Hepatocyte (in vitro differentiated cells): ENCODE measurements at regions not wholly inside any gene's neighbourhood (a gene's known extent, or its start where the extent isn't known, plus 50 kb on each side); places are given as distances from the start of the nearest gene placed in this dataset.

Experiments
- EZH2 ChIP-seq: fragments of 200-600 bp; sonication (generic); IDR thresholded peaks from 2 replicates; pipeline ENCODE4 v1.6.1; 2016; ENCODE audit warnings: antibody characterized with exemption, mild to moderate bottlenecking, borderline replicate concordance
- TF ChIP-seq, protein P1 (sequence below): fragments of 200-600 bp; sonication (generic); IDR thresholded peaks from 2 replicates; pipeline ENCODE4 v1.5.1; 2016; ENCODE audit warnings: antibody characterized with exemption, mild to moderate bottlenecking; ENCODE audit not compliant: poor library complexity

DNA sequence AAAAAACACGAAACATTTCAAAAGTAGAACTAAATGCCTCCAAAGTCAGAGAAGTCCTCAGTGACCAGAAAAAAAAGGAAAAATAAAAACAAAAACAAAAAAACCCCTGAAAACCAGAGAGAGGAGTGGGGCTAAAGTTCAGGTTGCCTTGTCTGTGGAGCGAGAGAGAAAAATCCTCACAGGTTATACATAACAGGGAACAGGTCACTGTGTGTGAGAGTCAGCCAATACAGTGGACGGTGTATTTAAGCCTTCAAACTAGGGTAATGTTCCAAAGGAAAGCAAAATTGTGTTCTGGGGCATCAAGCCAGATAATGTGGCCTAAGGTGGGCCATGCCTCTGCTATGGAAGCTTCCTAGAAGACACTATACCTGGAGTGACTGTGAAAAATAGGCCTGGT, 216.1 kb upstream of the SUCLG2 start:
- TF ChIP-seq, protein P1, sequence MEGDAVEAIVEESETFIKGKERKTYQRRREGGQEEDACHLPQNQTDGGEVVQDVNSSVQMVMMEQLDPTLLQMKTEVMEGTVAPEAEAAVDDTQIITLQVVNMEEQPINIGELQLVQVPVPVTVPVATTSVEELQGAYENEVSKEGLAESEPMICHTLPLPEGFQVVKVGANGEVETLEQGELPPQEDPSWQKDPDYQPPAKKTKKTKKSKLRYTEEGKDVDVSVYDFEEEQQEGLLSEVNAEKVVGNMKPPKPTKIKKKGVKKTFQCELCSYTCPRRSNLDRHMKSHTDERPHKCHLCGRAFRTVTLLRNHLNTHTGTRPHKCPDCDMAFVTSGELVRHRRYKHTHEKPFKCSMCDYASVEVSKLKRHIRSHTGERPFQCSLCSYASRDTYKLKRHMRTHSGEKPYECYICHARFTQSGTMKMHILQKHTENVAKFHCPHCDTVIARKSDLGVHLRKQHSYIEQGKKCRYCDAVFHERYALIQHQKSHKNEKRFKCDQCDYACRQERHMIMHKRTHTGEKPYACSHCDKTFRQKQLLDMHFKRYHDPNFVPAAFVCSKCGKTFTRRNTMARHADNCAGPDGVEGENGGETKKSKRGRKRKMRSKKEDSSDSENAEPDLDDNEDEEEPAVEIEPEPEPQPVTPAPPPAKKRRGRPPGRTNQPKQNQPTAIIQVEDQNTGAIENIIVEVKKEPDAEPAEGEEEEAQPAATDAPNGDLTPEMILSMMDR = no peak
- no peak for TF ChIP-seq EZH2
